Mesenchymal stem cell (in vitro differentiated cells and primary cell): ENCODE measurements at regions not wholly inside any gene's neighbourhood (a gene's known extent, or its start where the extent isn't known, plus 50 kb on each side); places are given as distances from the start of the nearest gene placed in this dataset.

Experiments used
- DNase-seq: peaks from one replicate; pipeline ENCODE4 v3.0.0-alpha.2; 2013
- H2AFZ ChIP-seq: one replicate; pipeline ENCODE4 v1.6.1; 2013; ENCODE audit warnings: low read depth, mild to moderate bottlenecking, control low read depth, inconsistent platforms, low read length, moderate library complexity
- H2AK5ac ChIP-seq: 2 replicates; pipeline ENCODE4 v1.6.1; 2013; ENCODE audit warnings: low read length, moderate library complexity, mild to moderate bottlenecking, inconsistent platforms; ENCODE audit not compliant: severe bottlenecking
- H2BK120ac ChIP-seq: one replicate; pipeline ENCODE4 v1.6.1; 2013; ENCODE audit warnings: low read depth, mild to moderate bottlenecking, inconsistent platforms, low read length, moderate library complexity
- H2BK12ac ChIP-seq, 2 experiments: one replicate each; pipeline ENCODE4 v1.6.1; 2013; ENCODE audit warnings: inconsistent platforms in 2 of 2, low read length in 2 of 2, mild to moderate bottlenecking in 2 of 2, moderate library complexity in 2 of 2, control low read depth in 1 of 2
- H2BK15ac ChIP-seq: one replicate; pipeline ENCODE4 v1.6.1; 2013; ENCODE audit warnings: mild to moderate bottlenecking, low read depth, inconsistent platforms; ENCODE audit not compliant: poor library complexity, severe bottlenecking
- H2BK5ac ChIP-seq: 2 replicates; pipeline ENCODE4 v1.6.1; 2013; ENCODE audit warnings: low read depth, mild to moderate bottlenecking, low read length, control low read depth, inconsistent platforms; ENCODE audit not compliant: poor library complexity, severe bottlenecking
- H3K14ac ChIP-seq, 2 experiments: one replicate each; pipeline ENCODE4 v1.6.1; 2013; ENCODE audit warnings: inconsistent platforms in 2 of 2, low read length in 2 of 2, control low read depth in 1 of 2, mild to moderate bottlenecking in 1 of 2, moderate library complexity in 1 of 2
- H3K18ac ChIP-seq, 2 experiments: one replicate each; pipeline ENCODE4 v1.6.1; 2013; ENCODE audit warnings: inconsistent platforms in 2 of 2, low read length in 2 of 2, control low read depth in 1 of 2, low read depth in 1 of 2, mild to moderate bottlenecking in 1 of 2
- H3K23ac ChIP-seq, 2 experiments: one replicate each; pipeline ENCODE4 v1.6.1; 2013; ENCODE audit warnings: inconsistent platforms in 2 of 2, low read length in 2 of 2, mild to moderate bottlenecking in 2 of 2, moderate library complexity in 2 of 2, control low read depth in 1 of 2
- H3K27ac ChIP-seq: 2 replicates; pipeline ENCODE4 v1.5.1; 2013; ENCODE audit warnings: mild to moderate bottlenecking, moderate library complexity, low read length, control low read depth, inconsistent platforms; ENCODE audit not compliant: poor library complexity, severe bottlenecking
- H3K27me3 ChIP-seq, 2 experiments: 2 replicates each; pipeline versions ENCODE4 v1.6.1 to v1.7.0; 2013; ENCODE audit warnings: low read length in 2 of 2, mild to moderate bottlenecking in 2 of 2, moderate library complexity in 2 of 2, control low read depth in 1 of 2, inconsistent platforms in 1 of 2; ENCODE audit not compliant: control insufficient read depth in 1 of 2, insufficient read depth in 1 of 2
- H3K36me3 ChIP-seq, 2 experiments: 2 replicates each; pipeline versions ENCODE4 v1.6.1 to v1.7.0; 2013; ENCODE audit warnings: low read length in 2 of 2, control low read depth in 1 of 2, inconsistent platforms in 1 of 2, low read depth in 1 of 2, mild to moderate bottlenecking in 1 of 2; ENCODE audit not compliant: insufficient read depth in 2 of 2, control insufficient read depth in 1 of 2
- H3K4ac ChIP-seq, 2 experiments: one replicate each; pipeline ENCODE4 v1.6.1; 2013; ENCODE audit warnings: inconsistent platforms in 2 of 2, low read length in 2 of 2, mild to moderate bottlenecking in 2 of 2, moderate library complexity in 2 of 2, control low read depth in 1 of 2, low read depth in 1 of 2
- H3K4me1 ChIP-seq: 2 replicates; pipeline ENCODE4 v1.6.1; 2013; ENCODE audit warnings: low read depth, low read length, control low read depth; ENCODE audit not compliant: control insufficient read depth, insufficient read depth
- H3K4me2 ChIP-seq: 2 replicates; pipeline ENCODE4 v1.6.1; 2013; ENCODE audit warnings: low read length, mild to moderate bottlenecking, inconsistent platforms; ENCODE audit not compliant: poor library complexity, severe bottlenecking
- H3K4me3 ChIP-seq, 2 experiments: 2 replicates each; pipeline versions ENCODE4 v1.5.1 to v1.7.0; 2013; ENCODE audit warnings: low read length in 2 of 2, mild to moderate bottlenecking in 2 of 2, control low read depth in 1 of 2, low read depth in 1 of 2; ENCODE audit not compliant: insufficient read depth in 1 of 2
- H3K79me1 ChIP-seq: replicated peaks from 2 replicates; pipeline ENCODE4 v1.6.1; 2013; ENCODE audit warnings: mild to moderate bottlenecking, control low read depth, low read length, inconsistent platforms; ENCODE audit not compliant: poor library complexity, severe bottlenecking
- H3K9ac ChIP-seq: 2 replicates; pipeline ENCODE4 v1.7.0; 2013; ENCODE audit warnings: mild to moderate bottlenecking, low read length, moderate library complexity
- H3K9me3 ChIP-seq: 2 replicates; pipeline ENCODE4 v1.7.0; 2013; ENCODE audit warnings: mild to moderate bottlenecking, low read length; ENCODE audit not compliant: control insufficient read depth
- H4K8ac ChIP-seq: one replicate; pipeline ENCODE4 v1.6.1; 2013; ENCODE audit warnings: inconsistent platforms, mild to moderate bottlenecking, low read length, moderate library complexity
- H4K91ac ChIP-seq: one replicate; pipeline ENCODE4 v1.6.1; 2013; ENCODE audit warnings: mild to moderate bottlenecking, low read length, inconsistent platforms
- WGBS: methylation state at CpG from one replicate; pipeline ENCODE4 v1.1.7; 2013; ENCODE audit warnings: mixed read lengths; 5-methylcytosine and 5-hydroxymethylcytosine counted together

GRCh38 chr10:62964026-62964425 lies 147.9 kb upstream of the EGR2 start:
- H3K18ac ChIP-seq, result no peak overlapping the region
- no peak overlapping the region for H4K8ac ChIP-seq
- no peak overlapping the region for H3K4me2 ChIP-seq
- H3K36me3 ChIP-seq, result no peaks in the 10 kb centered on the region
- no peak overlapping the region for H2BK120ac ChIP-seq
- H3K9ac ChIP-seq, result no peak overlapping the region
- 65% methylated on average over 3 of the region's 4 CpGs for WGBS
- H2AK5ac ChIP-seq, result no peak overlapping the region
- no peak overlapping the region for H2AFZ ChIP-seq
- no peak overlapping the region for H2BK5ac ChIP-seq
- no peak overlapping the region for H3K27ac ChIP-seq
- H3K4ac ChIP-seq, result no peak overlapping the region
- no peak overlapping the region for H2BK12ac ChIP-seq
- H2BK15ac ChIP-seq, result no peak overlapping the region
- H3K4me1 ChIP-seq, result no peaks in the 10 kb centered on the region
- H4K91ac ChIP-seq, result no peak overlapping the region
- no peaks in the 10 kb centered on the region for H3K9me3 ChIP-seq
- no peak overlapping the region for H3K14ac ChIP-seq
- H3K27me3 ChIP-seq, result no peaks in the 10 kb centered on the region
- DNase-seq, result peak; percentile 8
- H3K4me3 ChIP-seq, result no peak overlapping the region
- no peaks in the 10 kb centered on the region for H3K79me1 ChIP-seq
- H3K23ac ChIP-seq, result no peak overlapping the region

DNA sequence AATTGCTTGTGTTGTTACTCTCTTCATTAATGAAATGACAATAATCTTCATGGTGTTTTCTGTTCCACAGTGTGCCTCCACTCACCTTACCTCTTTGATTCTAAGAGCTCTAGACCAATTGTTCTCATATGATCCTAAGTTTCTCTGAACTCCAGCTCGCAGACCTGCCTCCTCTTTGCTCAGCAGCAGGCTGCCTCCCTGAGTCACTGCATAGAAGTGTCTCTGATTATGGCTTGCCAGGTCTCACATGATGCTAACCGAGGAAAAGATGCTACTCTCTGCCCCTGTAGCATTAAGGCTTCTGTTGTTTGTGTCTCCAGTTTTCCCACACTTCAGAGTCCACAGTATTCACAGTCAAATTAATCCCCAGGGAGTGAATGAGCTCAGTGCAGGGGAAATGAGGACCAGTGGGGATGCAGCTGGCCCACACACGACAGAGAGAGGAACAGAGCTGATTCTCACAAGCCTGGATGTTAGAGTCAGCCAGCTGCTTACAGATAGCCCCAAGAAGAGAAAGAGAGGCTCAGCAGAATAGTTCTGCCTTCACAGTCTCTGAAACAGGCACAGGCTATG lies 145.9 kb upstream of the EGR2 start:
- Histone ChIP-seq H2AK5ac (no peak overlapping the region), H4K91ac (no peak overlapping the region), H2BK15ac (no peak overlapping the region), H3K27me3 (no peaks in the 10 kb centered on the region), H3K27ac (no peak overlapping the region), H3K18ac (no peak overlapping the region), H3K14ac (no peak overlapping the region), H3K4me2 (no peak overlapping the region), H3K36me3 (no peaks in the 10 kb centered on the region), H2AFZ (no peak overlapping the region), H3K4me3 (no peak overlapping the region), H3K79me1 (no peaks in the 10 kb centered on the region), H3K4ac (no peak overlapping the region), H2BK12ac (no peak overlapping the region), H3K23ac (no peak overlapping the region), H3K9me3 (no peaks in the 10 kb centered on the region), H2BK120ac (no peak overlapping the region), H3K4me1 (no peaks in the 10 kb centered on the region), H3K9ac (peak overlapping the region; percentile 5), H2BK5ac (no peak overlapping the region), H4K8ac (no peak overlapping the region)
- DNase-seq, result peak; percentile 59
- WGBS, result 25% methylated on average over 2 of the region's 3 CpGs

GRCh38 chr10:62960416-62960815 lies 144.2 kb upstream of the EGR2 start:
- no peak overlapping the region for H2BK12ac ChIP-seq
- H3K4me3 ChIP-seq, result no peak overlapping the region
- no peaks in the 10 kb centered on the region for H3K4me1 ChIP-seq
- no peak overlapping the region for H4K91ac ChIP-seq
- peak; percentile 12 for DNase-seq
- no peaks in the 10 kb centered on the region for H3K79me1 ChIP-seq
- H3K27ac ChIP-seq, result no peak overlapping the region
- H4K8ac ChIP-seq, result no peak overlapping the region
- H3K36me3 ChIP-seq, result no peaks in the 10 kb centered on the region
- H3K9me3 ChIP-seq, result no peaks in the 10 kb centered on the region
- H3K14ac ChIP-seq, result no peak overlapping the region
- no peaks in the 10 kb centered on the region for H3K27me3 ChIP-seq
- no peak overlapping the region for H3K4me2 ChIP-seq
- no peak overlapping the region for H3K4ac ChIP-seq
- no peak overlapping the region for H3K23ac ChIP-seq
- H2AK5ac ChIP-seq, result no peak overlapping the region
- 73% methylated on average over 6 of the region's 9 CpGs for WGBS
- H2BK15ac ChIP-seq, result no peak overlapping the region
- H3K18ac ChIP-seq, result no peak overlapping the region
- H2AFZ ChIP-seq, result no peak overlapping the region
- no peak overlapping the region for H3K9ac ChIP-seq
- no peak overlapping the region for H2BK5ac ChIP-seq
- H2BK120ac ChIP-seq, result no peak overlapping the region

- Histone ChIP-seq H3K18ac (no peak overlapping the region), H3K4me3 (no peak overlapping the region), H3K9me3 (no peaks in the 10 kb centered on the region), H2BK12ac (no peak overlapping the region), H3K9ac (no peak overlapping the region), H4K91ac (no peak overlapping the region), H2BK15ac (no peak overlapping the region), H3K4me2 (no peak overlapping the region), H3K79me1 (no peaks in the 10 kb centered on the region), H3K23ac (no peak overlapping the region), H2BK5ac (no peak overlapping the region), H3K27me3 (no peaks in the 10 kb centered on the region), H2BK120ac (no peak overlapping the region), H3K4ac (no peak overlapping the region), H2AK5ac (no peak overlapping the region), H4K8ac (no peak overlapping the region), H3K14ac (no peak overlapping the region), H3K27ac (no peak overlapping the region), H3K4me1 (no peaks in the 10 kb centered on the region), H2AFZ (no peak overlapping the region), H3K36me3 (no peaks in the 10 kb centered on the region)
- 66% methylated on average over 5 of the region's 5 CpGs for WGBS
- DNase-seq, result no peak
These were observed 143.4 kb upstream of the EGR2 start for GRCh38 chr10:62959553-62959952.
